MM.1S (cell line): ENCODE measurements at regions not wholly inside any gene's neighbourhood (a gene's known extent, or its start where the extent isn't known, plus 50 kb on each side); places are given as distances from the start of the nearest gene placed in this dataset.

Source experiments
- CTCF ChIP-seq: fragments of 300-600 bp; sonication (generic); IDR thresholded peaks from 2 replicates; pipeline ENCODE4 v1.5.1; 2016; ENCODE audit warnings: antibody characterized with exemption, low read length, mixed read lengths
- EZH2 ChIP-seq: fragments of 300-600 bp; sonication (generic); optimal IDR thresholded peaks from 2 replicates; pipeline ENCODE3; 2017; ENCODE audit warnings: low read depth, mild to moderate bottlenecking, antibody characterized with exemption, low read length, mixed read lengths
- EZH2phosphoT487 ChIP-seq: fragments of 300-600 bp; sonication (generic); IDR thresholded peaks from 2 replicates; pipeline ENCODE4 v1.6.1; 2018; ENCODE audit warnings: antibody characterized with exemption, low read length

- no peak for TF ChIP-seq CTCF
- TF ChIP-seq EZH2phosphoT487, result no peak
- TF ChIP-seq EZH2, result no peak
Observed at GRCh38 chr14:39827901-39828655, 395.8 kb upstream of the FBXO33 start.
